ENCODE measurements at regions not wholly inside any gene's neighbourhood (a gene's known extent, or its start where the extent isn't known, plus 50 kb on each side); places are given as distances from the start of the nearest gene placed in this dataset.

DNA sequence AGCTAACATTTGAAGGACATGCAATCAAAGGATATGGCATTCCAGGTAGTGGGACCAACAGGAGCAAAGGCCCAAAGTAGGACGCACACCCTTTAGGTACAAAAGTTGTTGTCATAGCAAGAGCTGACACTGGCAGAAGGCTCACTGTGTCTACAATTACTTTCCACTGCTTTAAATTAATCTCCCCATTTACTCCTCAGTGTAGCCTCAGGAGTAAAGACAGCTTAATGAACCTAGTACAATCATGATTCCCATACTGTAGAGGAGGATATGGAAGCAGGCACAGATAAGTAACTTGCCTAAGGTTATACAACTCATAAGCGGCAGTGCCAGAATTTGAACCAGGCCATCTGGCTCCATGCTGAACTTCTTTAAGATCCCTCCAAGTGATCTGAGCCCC, 212.9 kb upstream of the SFSWAP start:
- H3K4me3 ChIP-seq (ENCODE audit: low read length in 2 of 2): no peak overlapping the region
- peaks cover 5 to 8% of the 10 kb centered on the region in 2 donors for H3K27me3 ChIP-seq (ENCODE audit: control insufficient read depth in 1 of 2, insufficient read depth in 2 of 2, low read length in 2 of 2)
- no peak overlapping the region for H3K27ac ChIP-seq (ENCODE audit: low read length)
- H3K36me3 ChIP-seq (ENCODE audit: control insufficient read depth in 2 of 2, insufficient read depth in 2 of 2, low read length in 2 of 2): no peaks in the 10 kb centered on the region
- H3K4me1 ChIP-seq (ENCODE audit: control insufficient read depth, insufficient read depth, low read length): no peaks in the 10 kb centered on the region
- no peak overlapping the region for H3K9ac ChIP-seq (ENCODE audit: low read length in 2 of 2)
- no peaks in the 10 kb centered on the region for H3K9me3 ChIP-seq (ENCODE audit: control insufficient read depth in 2 of 2, low read length in 2 of 2)

DNA sequence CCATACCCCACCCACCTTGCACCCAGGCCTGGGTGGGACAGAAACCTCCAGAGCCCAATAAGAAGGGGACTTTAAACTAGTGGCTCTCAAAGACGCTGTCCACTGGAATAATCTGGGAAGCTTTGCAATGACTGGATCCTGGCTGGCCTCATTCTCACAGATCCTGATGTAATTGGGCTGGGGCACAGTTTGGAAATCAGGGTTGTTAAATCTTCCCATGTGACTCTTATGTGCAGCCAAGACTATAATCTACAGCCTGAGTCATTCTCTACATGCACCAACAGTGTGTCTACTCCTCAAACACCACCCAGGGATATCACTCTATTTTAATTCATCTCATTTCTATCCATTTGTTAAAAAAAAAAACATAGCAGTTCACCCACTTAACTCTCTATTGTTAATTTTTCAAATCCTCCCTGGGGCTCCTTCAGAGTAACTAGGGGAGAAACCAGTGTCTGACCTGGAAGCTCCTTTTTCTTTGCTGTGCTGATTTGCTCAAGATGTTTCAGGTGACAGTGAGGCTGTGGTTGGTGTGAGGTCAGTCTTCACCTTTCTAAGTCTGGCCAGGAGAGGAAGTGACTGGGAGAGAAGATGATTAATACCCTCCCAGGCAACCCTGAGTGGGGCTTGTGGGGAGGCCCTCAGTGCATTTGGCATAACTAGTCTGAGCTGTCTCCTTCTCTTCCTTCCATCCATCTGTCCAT, 211.6 kb upstream of the SFSWAP start:
- Histone ChIP-seq H3K9me3 (ENCODE audit: control insufficient read depth in 2 of 2, low read length in 2 of 2) (no peaks in the 10 kb centered on the region), H3K36me3 (ENCODE audit: control insufficient read depth in 2 of 2, insufficient read depth in 2 of 2, low read length in 2 of 2) (no peaks in the 10 kb centered on the region), H3K4me3 (ENCODE audit: low read length in 2 of 2) (no peak overlapping the region), H3K27me3 (ENCODE audit: control insufficient read depth in 1 of 2, insufficient read depth in 2 of 2, low read length in 2 of 2) (peaks cover 5 to 8% of the 10 kb centered on the region in 2 donors), H3K9ac (ENCODE audit: low read length in 2 of 2) (no peak overlapping the region), H3K27ac (ENCODE audit: low read length) (no peak overlapping the region), H3K4me1 (ENCODE audit: control insufficient read depth, insufficient read depth, low read length) (no peaks in the 10 kb centered on the region)

DNA sequence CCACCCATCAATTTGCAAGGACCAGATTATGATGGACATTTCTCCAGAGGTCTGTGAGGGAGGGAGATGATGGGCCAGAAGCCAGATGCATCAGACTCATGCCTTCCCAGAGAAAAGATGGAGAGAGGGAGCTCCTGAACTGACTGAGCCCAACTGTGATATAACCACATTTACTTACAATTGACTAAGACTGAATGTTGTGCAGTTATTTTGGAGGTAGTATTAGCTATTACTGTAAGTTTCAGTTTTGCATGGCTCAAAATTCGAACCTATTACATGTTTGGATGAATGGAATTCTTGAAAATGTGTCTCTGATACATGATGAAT, 211.1 kb upstream of the SFSWAP start:
- H3K9ac ChIP-seq (ENCODE audit: low read length in 2 of 2): no peak overlapping the region
- H3K4me3 ChIP-seq (ENCODE audit: low read length in 2 of 2): no peak overlapping the region
- H3K36me3 ChIP-seq (ENCODE audit: control insufficient read depth in 2 of 2, insufficient read depth in 2 of 2, low read length in 2 of 2): no peaks in the 10 kb centered on the region
- H3K9me3 ChIP-seq (ENCODE audit: control insufficient read depth in 2 of 2, low read length in 2 of 2): no peaks in the 10 kb centered on the region
- peaks cover 5% of the 10 kb centered on the region in 2 donors for H3K27me3 ChIP-seq (ENCODE audit: control insufficient read depth in 1 of 2, insufficient read depth in 2 of 2, low read length in 2 of 2)
- H3K27ac ChIP-seq (ENCODE audit: low read length): no peak overlapping the region
- no peaks in the 10 kb centered on the region for H3K4me1 ChIP-seq (ENCODE audit: control insufficient read depth, insufficient read depth, low read length)

DNA sequence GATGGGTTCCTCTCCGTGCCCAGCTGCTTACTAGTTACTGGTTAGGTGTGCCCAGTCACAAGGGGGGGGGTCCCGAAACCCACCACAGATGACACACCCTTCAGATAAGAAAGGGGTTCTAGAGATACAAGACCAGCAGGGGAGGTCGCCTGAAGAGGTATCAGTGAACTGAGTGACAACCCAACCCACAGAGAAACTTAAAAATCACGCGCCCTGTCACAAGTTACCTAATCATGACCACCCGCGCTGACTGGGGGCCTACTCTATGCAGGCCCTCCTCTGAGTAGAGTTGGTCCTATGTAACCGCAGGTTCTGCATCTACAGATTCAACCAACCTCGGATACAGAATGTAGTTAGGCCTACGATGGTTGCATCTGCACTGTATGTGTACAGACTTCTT, 210.3 kb upstream of the SFSWAP start:
- H3K27ac ChIP-seq (ENCODE audit: low read length): no peak overlapping the region
- no peaks in the 10 kb centered on the region for H3K9me3 ChIP-seq (ENCODE audit: control insufficient read depth in 2 of 2, low read length in 2 of 2)
- H3K4me3 ChIP-seq (ENCODE audit: low read length in 2 of 2): no peak overlapping the region

DNA sequence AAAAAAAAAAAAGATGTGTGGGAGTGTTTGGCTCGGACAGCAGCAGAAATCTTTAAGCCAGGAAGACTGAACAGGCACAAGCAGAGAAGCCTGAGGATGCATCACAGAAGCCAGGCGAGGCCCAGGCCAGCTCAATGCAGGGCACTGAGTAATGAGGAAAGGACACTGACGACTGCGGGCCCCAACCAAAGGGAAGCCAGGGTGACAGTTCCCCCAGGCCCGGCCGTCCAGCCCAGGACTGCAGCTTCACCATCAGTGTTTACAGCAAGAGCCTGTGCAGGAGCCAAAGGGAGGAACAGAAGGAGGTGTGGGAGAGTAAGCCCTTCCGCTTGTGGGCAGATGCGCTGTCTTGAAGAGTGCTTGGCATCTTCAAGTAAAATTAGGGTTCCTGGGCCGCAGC, 205.3 kb upstream of the SFSWAP start:
- Histone ChIP-seq H3K9me3 (ENCODE audit: control insufficient read depth in 2 of 2, low read length in 2 of 2) (peaks cover 0 to 5% of the 10 kb centered on the region in 2 donors), H3K4me1 (ENCODE audit: control insufficient read depth, insufficient read depth, low read length) (no peaks in the 10 kb centered on the region), H3K27me3 (ENCODE audit: control insufficient read depth in 1 of 2, insufficient read depth in 2 of 2, low read length in 2 of 2) (peaks cover 0 to 6% of the 10 kb centered on the region in 2 donors), H3K36me3 (ENCODE audit: control insufficient read depth in 2 of 2, insufficient read depth in 2 of 2, low read length in 2 of 2) (no peaks in the 10 kb centered on the region), H3K27ac (ENCODE audit: low read length) (no peak overlapping the region), H3K9ac (ENCODE audit: low read length in 2 of 2) (no peak overlapping the region), H3K4me3 (ENCODE audit: low read length in 2 of 2) (no peak overlapping the region)

More for the DNA sequence above, 210.3 kb upstream of the SFSWAP start:
- Histone ChIP-seq H3K36me3 (ENCODE audit: control insufficient read depth in 2 of 2, insufficient read depth in 2 of 2, low read length in 2 of 2) (no peaks in the 10 kb centered on the region), H3K9ac (ENCODE audit: low read length in 2 of 2) (no peak overlapping the region), H3K27me3 (ENCODE audit: control insufficient read depth in 1 of 2, insufficient read depth in 2 of 2, low read length in 2 of 2) (peaks cover 0 to 2% of the 10 kb centered on the region in 2 donors), H3K4me1 (ENCODE audit: control insufficient read depth, insufficient read depth, low read length) (no peaks in the 10 kb centered on the region)

DNA sequence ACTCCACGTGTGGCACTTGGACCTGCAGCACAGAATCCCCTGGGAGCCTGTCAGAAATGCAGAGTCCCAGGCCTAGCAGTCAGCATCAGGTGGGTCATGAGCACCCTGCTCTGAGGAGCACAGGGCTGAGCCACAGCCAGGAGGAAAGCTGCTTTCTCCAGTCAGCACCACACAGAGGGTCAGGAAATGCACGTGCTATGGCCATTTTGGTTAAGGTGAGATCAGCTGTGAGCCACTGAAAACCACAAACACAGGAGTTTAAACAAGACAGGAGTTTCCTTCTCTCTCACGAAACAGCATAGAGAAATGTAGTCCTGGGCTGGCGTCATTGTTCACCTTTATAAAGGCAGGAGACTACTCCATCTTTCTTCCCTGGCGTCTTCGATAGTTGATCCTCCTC, 204.5 kb upstream of the SFSWAP start:
- Histone ChIP-seq H3K27me3 (ENCODE audit: control insufficient read depth in 1 of 2, insufficient read depth in 2 of 2, low read length in 2 of 2) (peaks cover 0 to 6% of the 10 kb centered on the region in 2 donors), H3K36me3 (ENCODE audit: control insufficient read depth in 2 of 2, insufficient read depth in 2 of 2, low read length in 2 of 2) (no peaks in the 10 kb centered on the region), H3K27ac (ENCODE audit: low read length) (no peak overlapping the region), H3K4me1 (ENCODE audit: control insufficient read depth, insufficient read depth, low read length) (no peaks in the 10 kb centered on the region), H3K4me3 (ENCODE audit: low read length in 2 of 2) (no peak overlapping the region), H3K9ac (ENCODE audit: low read length in 2 of 2) (no peak overlapping the region), H3K9me3 (ENCODE audit: control insufficient read depth in 2 of 2, low read length in 2 of 2) (peaks cover 0 to 5% of the 10 kb centered on the region in 2 donors)

DNA sequence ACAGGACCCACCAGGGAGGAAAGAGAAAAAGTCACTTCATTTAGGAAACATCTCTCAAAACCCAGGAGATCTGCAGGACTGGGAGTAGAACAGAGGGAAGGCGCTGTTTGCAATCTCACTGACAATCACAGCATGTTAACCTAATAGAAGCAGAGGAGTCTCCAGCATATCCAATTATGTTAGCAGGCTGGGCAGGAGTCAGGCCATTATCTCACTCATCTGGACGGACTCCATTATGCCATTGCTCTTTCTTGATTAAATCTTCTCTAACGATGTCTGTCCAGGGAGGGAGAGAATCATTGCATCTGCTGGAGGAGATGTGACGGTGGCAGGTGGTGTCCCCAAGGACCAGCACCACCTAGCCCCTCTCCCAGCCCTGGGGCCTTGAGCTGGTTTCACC, 203.8 kb upstream of the SFSWAP start:
- no peak overlapping the region for H3K27ac ChIP-seq (ENCODE audit: low read length)

DNA sequence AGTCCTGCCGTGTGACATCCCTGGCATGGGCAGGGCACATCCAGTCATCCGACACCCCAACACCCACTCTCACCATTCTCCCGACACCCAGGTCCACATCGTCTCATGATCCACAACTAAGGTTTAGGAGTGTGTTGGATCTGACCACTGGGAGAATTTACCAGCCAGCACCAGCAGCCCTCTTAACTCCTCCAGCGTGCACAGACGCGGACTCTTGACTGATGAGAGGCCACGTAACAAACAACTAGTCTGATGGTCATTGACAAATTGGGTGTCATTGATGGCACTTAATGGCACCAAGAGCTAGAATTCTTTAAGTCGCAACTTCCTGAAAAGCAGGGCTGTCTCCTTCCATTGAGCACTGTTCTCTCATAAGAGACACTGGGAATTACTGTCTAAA, 203.0 kb upstream of the SFSWAP start:
- no peak overlapping the region for H3K27ac ChIP-seq (ENCODE audit: low read length)
- H3K27me3 ChIP-seq (ENCODE audit: control insufficient read depth in 1 of 2, insufficient read depth in 2 of 2, low read length in 2 of 2): peaks cover 0 to 6% of the 10 kb centered on the region in 2 donors
- no peaks in the 10 kb centered on the region for H3K36me3 ChIP-seq (ENCODE audit: control insufficient read depth in 2 of 2, insufficient read depth in 2 of 2, low read length in 2 of 2)
- no peak overlapping the region for H3K4me3 ChIP-seq (ENCODE audit: low read length in 2 of 2)
- H3K9ac ChIP-seq (ENCODE audit: low read length in 2 of 2): no peak overlapping the region
- H3K9me3 ChIP-seq (ENCODE audit: control insufficient read depth in 2 of 2, low read length in 2 of 2): peaks cover 0 to 5% of the 10 kb centered on the region in 2 donors
- H3K4me1 ChIP-seq (ENCODE audit: control insufficient read depth, insufficient read depth, low read length): no peaks in the 10 kb centered on the region

More for the DNA sequence above, 203.8 kb upstream of the SFSWAP start:
- no peak overlapping the region for H3K9ac ChIP-seq (ENCODE audit: low read length in 2 of 2)
- peaks cover 0 to 5% of the 10 kb centered on the region in 2 donors for H3K9me3 ChIP-seq (ENCODE audit: control insufficient read depth in 2 of 2, low read length in 2 of 2)
- H3K27me3 ChIP-seq (ENCODE audit: control insufficient read depth in 1 of 2, insufficient read depth in 2 of 2, low read length in 2 of 2): peaks cover 0 to 6% of the 10 kb centered on the region in 2 donors
- H3K4me3 ChIP-seq (ENCODE audit: low read length in 2 of 2): no peak overlapping the region
- H3K36me3 ChIP-seq (ENCODE audit: control insufficient read depth in 2 of 2, insufficient read depth in 2 of 2, low read length in 2 of 2): no peaks in the 10 kb centered on the region
- no peaks in the 10 kb centered on the region for H3K4me1 ChIP-seq (ENCODE audit: control insufficient read depth, insufficient read depth, low read length)

DNA sequence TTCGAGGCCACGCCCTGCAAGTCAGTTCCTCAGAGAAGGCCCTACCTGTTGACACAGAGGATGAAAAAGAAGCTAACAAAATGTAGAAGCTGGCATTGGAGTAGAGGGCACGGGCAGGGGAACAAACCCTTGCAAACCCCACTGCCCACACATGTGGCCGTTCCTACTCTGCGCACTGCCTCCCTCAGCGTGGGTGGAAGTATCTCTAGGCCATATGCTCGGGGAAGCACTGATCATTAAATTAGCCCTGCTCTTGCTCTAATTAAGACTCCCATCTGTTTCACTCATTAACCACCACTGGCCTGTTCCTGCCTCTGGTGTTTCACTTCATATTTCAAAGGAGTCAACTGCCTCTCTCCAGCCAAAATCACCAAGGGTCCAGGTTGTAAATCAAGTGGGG, 201.2 kb upstream of the SFSWAP start:
- peaks cover 0 to 6% of the 10 kb centered on the region in 2 donors for H3K27me3 ChIP-seq (ENCODE audit: control insufficient read depth in 1 of 2, insufficient read depth in 2 of 2, low read length in 2 of 2)
- H3K9ac ChIP-seq (ENCODE audit: low read length in 2 of 2): no peak overlapping the region
- H3K27ac ChIP-seq (ENCODE audit: low read length): no peak overlapping the region
- H3K36me3 ChIP-seq (ENCODE audit: control insufficient read depth in 2 of 2, insufficient read depth in 2 of 2, low read length in 2 of 2): no peaks in the 10 kb centered on the region
- no peaks in the 10 kb centered on the region for H3K4me1 ChIP-seq (ENCODE audit: control insufficient read depth, insufficient read depth, low read length)
- peaks cover 0 to 5% of the 10 kb centered on the region in 2 donors for H3K9me3 ChIP-seq (ENCODE audit: control insufficient read depth in 2 of 2, low read length in 2 of 2)
- H3K4me3 ChIP-seq (ENCODE audit: low read length in 2 of 2): no peak overlapping the region

DNA sequence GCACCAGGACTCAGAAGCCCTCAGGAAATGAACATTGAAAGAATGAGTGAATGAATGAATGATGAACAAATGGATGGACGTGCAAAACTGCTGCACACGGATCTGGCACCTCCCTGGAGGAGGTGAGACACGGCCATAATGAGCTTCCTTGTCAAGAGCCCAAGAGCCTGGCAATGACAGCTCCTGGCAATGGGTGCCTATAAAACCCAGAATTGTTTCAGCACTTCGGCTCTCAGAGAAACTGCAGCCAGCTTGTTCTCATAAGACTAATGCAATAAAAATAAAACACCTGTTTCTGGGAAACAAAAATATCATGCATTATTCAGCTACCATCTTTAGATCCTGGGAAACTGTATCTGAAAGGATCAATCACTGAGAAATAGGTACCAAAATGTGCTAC, 200.5 kb upstream of the SFSWAP start:
- H3K9me3 ChIP-seq (ENCODE audit: control insufficient read depth in 2 of 2, low read length in 2 of 2): peaks cover 0 to 5% of the 10 kb centered on the region in 2 donors
- H3K36me3 ChIP-seq (ENCODE audit: control insufficient read depth in 2 of 2, insufficient read depth in 2 of 2, low read length in 2 of 2): no peaks in the 10 kb centered on the region
- no peak overlapping the region for H3K27ac ChIP-seq (ENCODE audit: low read length)
- H3K4me1 ChIP-seq (ENCODE audit: control insufficient read depth, insufficient read depth, low read length): no peaks in the 10 kb centered on the region
- no peak overlapping the region for H3K9ac ChIP-seq (ENCODE audit: low read length in 2 of 2)
- H3K27me3 ChIP-seq (ENCODE audit: control insufficient read depth in 1 of 2, insufficient read depth in 2 of 2, low read length in 2 of 2): peaks cover 0 to 6% of the 10 kb centered on the region in 2 donors
- H3K4me3 ChIP-seq (ENCODE audit: low read length in 2 of 2): no peak overlapping the region

DNA sequence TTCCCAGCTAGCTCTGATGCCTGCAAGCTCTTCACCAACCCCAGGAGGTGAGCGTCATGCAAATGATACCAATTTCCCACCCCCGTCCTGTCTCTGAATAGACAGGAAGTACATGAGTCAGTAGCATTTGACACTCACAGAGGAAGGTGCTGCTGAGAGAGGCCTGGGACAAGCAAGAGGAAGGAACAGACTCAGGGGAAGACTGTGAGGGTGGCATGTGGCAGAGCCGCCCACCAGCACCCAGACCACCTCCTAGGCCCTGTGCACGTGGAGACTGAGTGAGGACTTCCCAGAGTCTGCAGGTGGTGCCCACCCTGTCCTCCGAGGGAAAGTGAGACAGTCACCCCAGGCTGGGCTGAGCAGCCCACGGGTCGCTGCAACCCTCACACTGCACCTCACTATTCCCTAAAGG, 199.5 kb upstream of the SFSWAP start:
- no peak overlapping the region for H3K4me3 ChIP-seq (ENCODE audit: low read length in 2 of 2)
- H3K9me3 ChIP-seq (ENCODE audit: control insufficient read depth in 2 of 2, low read length in 2 of 2): peaks cover 4 to 9% of the 10 kb centered on the region in 2 donors
- H3K36me3 ChIP-seq (ENCODE audit: control insufficient read depth in 2 of 2, insufficient read depth in 2 of 2, low read length in 2 of 2): no peaks in the 10 kb centered on the region
- H3K27ac ChIP-seq (ENCODE audit: low read length): no peak overlapping the region
- no peaks in the 10 kb centered on the region for H3K4me1 ChIP-seq (ENCODE audit: control insufficient read depth, insufficient read depth, low read length)
- H3K9ac ChIP-seq (ENCODE audit: low read length in 2 of 2): no peak overlapping the region
- H3K27me3 ChIP-seq (ENCODE audit: control insufficient read depth in 1 of 2, insufficient read depth in 2 of 2, low read length in 2 of 2): peaks cover 0 to 6% of the 10 kb centered on the region in 2 donors

Data from stomach smooth muscle (tissue), 2 donors.